ENCODE measurements at regions not wholly inside any gene's neighbourhood (a gene's known extent, or its start where the extent isn't known, plus 50 kb on each side); places are given as distances from the start of the nearest gene placed in this dataset.

- DNase-seq = no peak
- Histone ChIP-seq H3K27ac (no peak overlapping the region), H3K9me3 (no peaks in the 10 kb centered on the region), H3K4me3 (no peak overlapping the region), H3K27me3 (ENCODE audit: low read depth) (no peaks in the 10 kb centered on the region), H3K36me3 (no peaks in the 10 kb centered on the region), H3K4me1 (peaks cover 3% of the 10 kb centered on the region)
- intact Hi-C loops (cut with DNase I) = no loop called here
- no peak for ATAC-seq
- TF ChIP-seq, protein P1, sequence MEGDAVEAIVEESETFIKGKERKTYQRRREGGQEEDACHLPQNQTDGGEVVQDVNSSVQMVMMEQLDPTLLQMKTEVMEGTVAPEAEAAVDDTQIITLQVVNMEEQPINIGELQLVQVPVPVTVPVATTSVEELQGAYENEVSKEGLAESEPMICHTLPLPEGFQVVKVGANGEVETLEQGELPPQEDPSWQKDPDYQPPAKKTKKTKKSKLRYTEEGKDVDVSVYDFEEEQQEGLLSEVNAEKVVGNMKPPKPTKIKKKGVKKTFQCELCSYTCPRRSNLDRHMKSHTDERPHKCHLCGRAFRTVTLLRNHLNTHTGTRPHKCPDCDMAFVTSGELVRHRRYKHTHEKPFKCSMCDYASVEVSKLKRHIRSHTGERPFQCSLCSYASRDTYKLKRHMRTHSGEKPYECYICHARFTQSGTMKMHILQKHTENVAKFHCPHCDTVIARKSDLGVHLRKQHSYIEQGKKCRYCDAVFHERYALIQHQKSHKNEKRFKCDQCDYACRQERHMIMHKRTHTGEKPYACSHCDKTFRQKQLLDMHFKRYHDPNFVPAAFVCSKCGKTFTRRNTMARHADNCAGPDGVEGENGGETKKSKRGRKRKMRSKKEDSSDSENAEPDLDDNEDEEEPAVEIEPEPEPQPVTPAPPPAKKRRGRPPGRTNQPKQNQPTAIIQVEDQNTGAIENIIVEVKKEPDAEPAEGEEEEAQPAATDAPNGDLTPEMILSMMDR (IDR thresholded peaks at IDR 0.05) = no peak
Observed at GRCh38 chr6:47157653-47158219, 115.6 kb upstream of the ADGRF1 start.

DNA sequence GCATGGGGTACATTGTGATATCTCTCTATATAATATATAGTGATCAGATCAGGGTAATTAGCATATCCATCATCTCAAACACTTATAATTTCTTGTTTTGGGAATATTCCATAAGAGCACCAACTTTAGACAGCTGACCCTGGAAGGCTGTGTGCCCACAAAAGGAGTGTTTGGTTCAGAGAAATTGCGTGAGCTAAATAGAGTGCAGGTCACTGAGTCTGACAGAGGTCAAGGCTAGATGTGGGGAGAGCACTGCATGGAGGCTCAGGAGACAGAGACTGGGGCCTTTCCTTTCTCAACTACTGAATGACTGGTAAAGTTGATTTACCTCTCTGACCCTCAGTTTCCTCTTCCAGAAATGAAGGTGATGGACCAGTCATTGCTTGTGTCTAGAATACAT is 114.9 kb upstream of the ADGRF1 start:
- Histone ChIP-seq H3K27ac (no peak overlapping the region), H3K4me3 (no peak overlapping the region), H3K27me3 (ENCODE audit: low read depth) (no peaks in the 10 kb centered on the region), H3K36me3 (no peaks in the 10 kb centered on the region), H3K9me3 (no peaks in the 10 kb centered on the region), H3K4me1 (peaks cover 9% of the 10 kb centered on the region)
- ATAC-seq (no peak), DNase-seq (no peak)
- intact Hi-C loops (cut with DNase I) = no loop called here
- TF ChIP-seq, protein P1 (IDR thresholded peaks at IDR 0.05) = no peak

DNA sequence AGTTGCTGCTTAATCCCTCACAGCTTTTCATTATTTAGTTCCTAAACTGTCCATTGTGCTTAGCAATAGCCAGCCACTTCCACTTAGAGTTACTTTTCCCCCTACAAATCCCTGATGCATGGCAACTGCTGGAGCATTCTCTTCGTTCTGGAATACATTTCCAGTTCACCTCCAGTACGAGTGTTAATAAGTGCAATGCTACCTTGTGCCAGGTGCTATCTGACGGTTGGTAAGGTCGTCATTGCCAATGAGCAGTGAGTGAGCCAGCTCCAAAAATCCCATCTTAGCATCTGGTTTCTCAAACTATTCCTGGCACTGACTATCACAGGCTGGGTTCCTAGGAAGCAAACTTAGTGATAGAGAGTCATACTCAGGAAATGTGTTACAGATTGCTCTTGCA is 114.1 kb upstream of the ADGRF1 start:
- DNase-seq (no peak), ATAC-seq (no peak)
- Histone ChIP-seq H3K27me3 (ENCODE audit: low read depth) (no peaks in the 10 kb centered on the region), H3K27ac (no peak overlapping the region), H3K4me1 (peaks cover 9% of the 10 kb centered on the region), H3K36me3 (no peaks in the 10 kb centered on the region), H3K4me3 (no peak overlapping the region), H3K9me3 (no peaks in the 10 kb centered on the region)
- TF ChIP-seq, protein P1 (IDR thresholded peaks at IDR 0.05) = no peak
- intact Hi-C loops (cut with DNase I) = no loop called here

DNA sequence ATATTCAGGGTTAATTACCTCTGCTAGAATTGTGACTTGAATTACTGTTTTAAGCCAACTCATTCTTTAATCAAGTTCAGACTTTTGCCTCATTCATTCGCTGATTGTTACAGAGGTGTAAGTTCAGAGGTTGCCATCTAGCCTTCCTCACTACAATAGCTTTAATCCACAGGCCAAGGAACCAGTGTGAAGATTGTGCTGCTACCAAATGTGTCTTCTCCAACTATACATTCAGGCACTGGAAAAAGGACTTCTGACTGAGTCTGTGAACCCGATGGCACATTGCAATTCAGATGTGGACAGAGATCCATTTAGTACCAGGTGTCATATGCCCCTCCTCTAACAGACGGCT is 111.2 kb upstream of the ADGRF1 start:
- no peak overlapping the region for H3K4me3 ChIP-seq
- H3K9me3 ChIP-seq = no peaks in the 10 kb centered on the region
- TF ChIP-seq, protein P1 (IDR thresholded peaks at IDR 0.05) = no peak
- DNase-seq (no peak), ATAC-seq (no peak)
- H3K27me3 ChIP-seq (ENCODE audit: low read depth) = no peaks in the 10 kb centered on the region
- intact Hi-C loops (cut with DNase I) = no loop called here
- H3K27ac ChIP-seq = no peak overlapping the region
- H3K4me1 ChIP-seq = peaks cover 9% of the 10 kb centered on the region
- H3K36me3 ChIP-seq = no peaks in the 10 kb centered on the region

DNA sequence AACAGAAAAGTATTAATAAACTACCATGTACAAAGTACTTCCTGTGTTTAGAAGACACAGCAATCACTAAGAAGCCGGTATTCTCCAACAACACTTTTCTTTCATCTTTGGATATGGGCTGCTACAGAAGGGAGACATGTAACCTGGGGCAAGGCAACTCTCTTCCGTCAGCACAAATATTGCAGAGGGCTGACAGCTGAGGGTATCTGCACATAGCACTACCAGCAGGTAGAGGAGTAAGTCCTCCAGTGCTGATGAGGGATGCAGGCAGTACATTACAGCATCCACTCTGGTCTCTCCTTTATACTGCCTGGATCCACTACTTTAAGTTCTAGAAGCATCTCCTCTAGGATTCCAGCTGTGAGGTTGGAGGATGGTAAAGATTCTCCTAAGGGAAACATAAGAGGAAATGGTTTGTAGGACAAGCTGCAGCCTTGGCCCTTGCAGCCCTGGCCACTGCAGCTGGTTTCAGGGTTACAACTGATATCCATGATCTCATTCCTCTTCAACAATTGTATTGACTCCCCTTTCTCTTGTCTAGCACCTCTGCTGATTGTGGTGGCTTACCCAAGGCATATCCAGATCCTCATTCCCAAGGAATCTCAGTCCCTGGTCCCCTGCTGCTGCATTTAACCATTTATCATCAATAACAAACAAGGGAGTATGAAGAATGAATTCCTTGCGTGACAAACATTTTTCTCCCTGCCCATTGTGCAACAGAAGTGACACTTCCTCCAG is 110.7 kb upstream of the ADGRF1 start:
- Histone ChIP-seq H3K36me3 (no peaks in the 10 kb centered on the region), H3K9me3 (no peaks in the 10 kb centered on the region), H3K4me3 (no peak overlapping the region), H3K27me3 (ENCODE audit: low read depth) (no peaks in the 10 kb centered on the region), H3K27ac (no peak overlapping the region), H3K4me1 (peaks cover 13% of the 10 kb centered on the region)
- TF ChIP-seq, protein P1 (IDR thresholded peaks at IDR 0.05) = no peak
- intact Hi-C loops (cut with DNase I) = no loop called here
- ATAC-seq = no peak
- no peak for DNase-seq

Data from lower lobe of right lung (tissue), 2 donors.